Putamen (tissue), 1 donor: ENCODE measurements at regions not wholly inside any gene's neighbourhood (a gene's known extent, or its start where the extent isn't known, plus 50 kb on each side); places are given as distances from the start of the nearest gene placed in this dataset.
"Not testable (repeated sequence)": the region's sequence is repeated elsewhere in the genome, so short reads cannot be mapped to it uniquely, and the experiment has no call there.

Experiments used
- DNase-seq: peaks from one replicate; pipeline ENCODE4 v3.0.0-alpha.2; 2016; ENCODE audit warnings: low spot score

DNA sequence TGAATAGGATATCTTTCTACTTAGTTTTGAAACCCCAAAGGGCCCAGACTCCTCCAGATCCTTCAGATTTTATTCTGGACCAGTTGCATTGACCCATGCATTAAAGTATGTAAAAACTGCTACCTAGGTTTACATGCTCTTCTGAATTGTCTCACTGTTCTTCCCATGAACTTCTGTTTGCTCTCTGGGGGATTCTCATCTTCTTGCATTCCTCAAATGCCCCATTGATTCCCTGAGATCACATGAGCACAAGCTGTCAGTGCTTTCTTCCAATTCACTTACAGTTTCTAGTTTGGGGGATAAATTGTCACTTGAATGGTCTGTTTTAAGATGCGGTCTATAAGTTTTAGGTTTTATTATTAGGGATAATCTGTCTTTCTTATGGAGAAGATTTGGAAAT is 188.9 kb upstream of the KIF2B start:
- no peak for DNase-seq

DNA sequence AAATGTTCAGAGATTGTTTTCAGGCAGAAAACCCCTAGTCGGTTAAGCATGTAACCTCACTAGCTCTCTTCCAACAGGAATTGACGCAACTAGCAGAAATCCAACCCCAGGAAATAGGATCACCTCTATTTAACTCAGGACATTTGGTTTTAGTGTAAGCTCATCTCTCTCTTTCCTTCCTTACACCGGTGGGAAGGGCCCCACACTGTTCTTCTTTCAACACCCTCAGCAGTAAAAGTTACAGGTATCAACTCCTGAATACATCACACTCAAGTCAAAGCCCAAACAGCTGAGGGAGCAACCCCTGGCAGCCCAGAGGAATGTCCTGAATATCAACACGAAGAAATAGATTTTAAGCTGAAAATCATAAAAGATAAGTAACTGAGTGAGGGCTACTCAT is 191.2 kb upstream of the KIF2B start:
- DNase-seq, result no peak

- DNase-seq, result no peak
Observed at GRCh38 chr17:53630638-53631037, 192.1 kb upstream of the KIF2B start.

DNA sequence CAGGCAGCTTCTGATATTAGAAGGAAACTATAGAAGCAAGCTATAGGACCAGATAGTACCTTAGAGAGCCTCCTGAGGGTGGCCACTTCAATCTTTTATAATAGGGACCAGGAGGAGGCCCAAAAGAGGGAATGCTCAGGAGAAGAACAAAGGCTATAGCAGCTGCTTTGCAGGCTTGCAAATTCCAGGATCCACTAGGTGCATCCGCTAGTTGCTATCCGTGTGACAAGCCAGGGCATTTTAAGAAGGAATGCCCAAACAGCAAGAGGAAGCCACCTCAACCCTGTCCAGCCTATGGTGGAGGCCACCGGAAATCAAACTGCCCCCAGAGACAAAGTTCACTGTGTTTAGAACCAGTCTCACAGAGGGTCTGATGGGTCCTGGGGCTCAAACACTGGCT is 192.6 kb upstream of the KIF2B start:
- no peak for DNase-seq

DNA sequence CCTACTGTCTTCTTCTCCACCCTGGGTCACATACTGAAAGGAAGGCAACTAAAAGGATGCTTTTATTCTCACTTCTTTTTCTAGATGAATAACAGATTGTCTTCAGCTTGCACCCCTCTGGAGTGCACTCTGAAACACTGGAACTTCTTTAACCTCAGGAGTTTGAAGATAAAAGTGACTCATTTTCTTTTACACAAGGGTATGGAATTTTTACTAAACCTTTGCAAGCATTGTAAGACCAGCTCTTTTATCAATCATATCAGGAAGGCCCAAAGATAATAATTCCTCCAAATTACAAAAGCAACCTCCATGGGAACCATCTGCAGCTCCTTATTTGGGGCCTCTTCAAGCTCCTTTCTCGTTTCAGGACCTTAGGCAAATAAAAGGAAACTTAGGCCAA is 193.5 kb upstream of the KIF2B start:
- no peak for DNase-seq

DNA sequence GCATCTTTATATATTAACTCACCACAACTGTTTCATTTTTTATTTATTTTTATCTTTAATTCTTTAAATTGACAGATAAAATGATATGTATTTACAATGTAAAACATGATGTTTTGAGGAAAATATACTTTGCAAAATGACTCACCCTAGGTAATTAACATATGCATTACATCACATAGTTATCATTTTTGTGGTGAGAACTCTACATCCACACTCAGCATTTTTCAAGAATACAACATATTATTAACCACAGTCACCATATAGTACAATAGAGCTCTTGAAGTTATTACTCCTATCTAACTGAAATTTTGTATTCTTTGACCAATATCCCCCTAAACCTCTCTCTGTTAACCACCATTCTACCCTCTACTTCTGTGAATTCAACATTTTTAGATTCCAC is 194.7 kb upstream of the KIF2B start:
- no peak for DNase-seq

- DNase-seq, result no peak
Observed at GRCh38 chr17:53627511-53627910, 195.2 kb upstream of the KIF2B start.

DNA sequence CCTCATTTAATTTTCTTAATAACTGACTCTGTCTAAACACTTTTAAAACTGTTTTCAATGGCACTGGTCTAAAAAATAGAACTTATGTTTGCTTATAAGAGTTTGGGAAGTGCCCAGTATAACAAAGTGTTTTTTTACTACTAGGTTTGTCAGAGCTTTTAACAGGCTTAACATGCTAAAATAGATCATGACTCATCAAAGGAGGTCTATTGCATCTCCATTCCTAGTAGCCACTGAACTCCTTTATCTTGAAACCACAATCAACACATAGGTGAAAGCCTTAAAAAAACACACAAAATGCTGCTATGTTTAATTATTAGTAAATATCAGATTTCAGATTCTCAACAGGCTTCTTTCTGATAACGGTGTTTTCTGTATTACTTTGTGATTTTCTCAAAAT is 196.4 kb upstream of the KIF2B start:
- DNase-seq, result no peak

GRCh38 chr17:53619025-53619424 is 203.7 kb upstream of the KIF2B start:
- DNase-seq, result no peak

DNA sequence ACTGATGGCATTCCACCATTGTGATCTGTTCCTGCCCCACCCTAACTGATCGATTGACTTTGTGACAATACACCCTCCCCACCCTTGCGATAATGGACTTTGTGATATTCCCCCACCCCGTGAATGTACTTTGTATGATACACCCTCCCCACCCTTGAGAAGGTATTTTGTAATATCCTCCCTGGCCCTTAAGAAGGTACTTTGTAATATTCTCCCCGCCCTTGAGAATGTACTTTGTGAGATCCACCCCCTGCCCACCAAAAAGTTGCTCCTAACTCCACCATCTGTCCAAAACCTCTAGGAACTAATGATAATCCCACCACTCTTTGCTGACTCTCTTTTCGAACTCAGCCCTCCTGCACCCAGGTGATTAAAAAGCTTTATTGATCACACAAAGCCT is 214.5 kb upstream of the KIF2B start:
- not testable (repeated sequence) for DNase-seq

GRCh38 chr17:53607475-53607874 is 215.3 kb upstream of the KIF2B start:
- DNase-seq, result no peak

DNA sequence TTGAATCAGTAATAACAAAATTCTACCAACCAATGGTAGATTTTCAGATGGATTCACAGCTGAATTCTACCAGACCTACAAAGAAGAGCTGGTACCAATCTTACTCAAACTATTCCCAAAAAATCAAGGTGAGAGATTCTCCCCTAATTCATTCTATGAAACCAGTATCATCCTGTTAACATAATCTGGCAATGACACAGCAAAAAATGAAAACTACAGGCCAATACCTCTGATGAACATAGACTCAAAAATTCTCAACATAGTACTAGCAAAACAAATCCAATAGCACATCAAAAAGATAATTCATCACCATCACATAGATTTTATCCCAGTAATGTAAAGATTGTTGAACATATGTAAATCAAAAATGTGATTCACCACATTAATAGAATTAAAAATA is 234.4 kb upstream of the KIF2B start:
- no peak for DNase-seq

GRCh38 chr17:53574038-53574437 is 248.7 kb upstream of the KIF2B start:
- DNase-seq, result no peak

DNA sequence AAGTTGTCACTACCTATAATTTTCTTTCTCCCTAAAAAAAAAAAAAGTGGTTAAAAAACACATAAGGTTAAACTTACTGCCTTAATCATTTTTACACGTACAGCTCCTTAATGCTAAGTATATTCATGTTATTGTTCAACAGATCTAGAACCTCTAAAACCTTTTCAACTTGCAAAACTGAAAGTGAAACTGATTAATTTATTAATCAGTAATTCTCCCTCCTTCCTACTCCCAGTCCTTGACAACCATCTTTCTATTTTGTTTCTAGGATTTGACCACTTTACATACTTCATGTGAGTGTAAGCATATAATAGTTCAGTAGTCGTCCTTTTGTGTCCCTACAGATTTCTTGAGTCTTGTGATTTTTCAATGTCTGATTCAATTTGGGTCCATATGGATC is 251.4 kb upstream of the KIF2B start:
- DNase-seq, result no peak

GRCh38 chr17:53570731-53571130 is 252.0 kb upstream of the KIF2B start:
- no peak for DNase-seq

- no peak for DNase-seq
Observed at GRCh38 chr17:53560953-53561352, 261.8 kb upstream of the KIF2B start.

GRCh38 chr17:53548252-53548651 is 274.5 kb upstream of the KIF2B start:
- no peak for DNase-seq

DNA sequence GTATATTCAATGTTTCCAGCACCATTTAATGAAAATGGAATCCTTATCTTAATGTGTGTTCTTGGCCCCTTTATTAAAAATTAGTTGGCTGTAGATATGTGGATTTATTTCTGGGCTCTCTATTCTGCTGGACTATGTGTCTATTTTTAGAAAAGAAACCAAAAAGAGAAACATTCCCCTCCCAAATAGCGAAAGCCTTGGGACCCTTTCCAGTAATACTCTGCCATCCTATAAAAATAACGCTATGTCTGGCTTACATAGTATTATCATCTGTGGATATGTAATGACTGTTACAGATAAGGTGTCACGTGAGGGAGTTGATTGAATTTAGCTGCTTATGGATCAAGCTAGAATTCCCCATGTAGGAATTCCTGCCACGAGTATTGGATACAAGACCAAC is 279.3 kb upstream of the KIF2B start:
- no peak for DNase-seq

DNA sequence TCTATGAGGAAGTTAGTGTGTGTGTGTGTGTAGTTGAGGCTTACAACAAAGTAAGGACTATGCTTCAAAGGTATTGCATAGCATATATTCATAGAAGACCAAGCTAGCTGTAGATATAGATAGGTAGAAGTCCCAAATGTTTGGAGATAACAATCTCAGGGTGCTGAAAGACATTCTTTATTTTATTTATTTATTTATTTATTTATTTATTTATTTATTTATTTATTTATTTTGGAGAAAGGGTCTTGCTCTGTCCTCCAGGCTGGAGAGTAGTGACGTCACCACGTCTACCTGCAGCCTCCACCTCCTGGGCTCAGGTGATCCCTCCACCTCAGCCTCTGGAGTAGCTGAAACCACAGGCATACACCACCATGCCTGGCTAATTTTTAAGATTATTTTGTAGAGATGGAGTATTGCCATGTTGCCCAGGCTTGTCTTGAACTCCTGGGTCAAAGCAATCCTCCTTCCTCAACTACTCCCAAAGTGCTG is 284.6 kb upstream of the KIF2B start:
- no peak for DNase-seq

- no peak for DNase-seq
Observed at GRCh38 chr17:53527473-53527872, 295.3 kb upstream of the KIF2B start.

DNA sequence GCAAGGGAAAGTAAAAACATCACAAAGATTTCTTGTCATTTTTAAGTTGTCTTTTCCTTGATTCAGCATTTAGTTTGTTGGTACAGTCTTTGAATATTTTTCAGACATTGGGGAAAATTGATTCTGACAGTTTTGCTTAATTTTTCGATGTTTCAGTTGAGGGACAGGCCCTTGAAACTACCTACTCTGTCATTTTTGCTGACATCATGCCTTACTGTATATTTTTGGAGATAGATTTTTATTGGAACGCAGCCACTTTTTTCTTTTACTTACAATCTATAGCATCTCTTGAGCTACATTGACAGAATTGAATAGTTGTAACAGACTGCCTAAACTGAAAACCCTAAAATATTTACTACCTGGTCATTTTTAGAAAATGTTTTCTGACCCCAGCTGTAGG is 297.1 kb upstream of the KIF2B start:
- no peak for DNase-seq

DNA sequence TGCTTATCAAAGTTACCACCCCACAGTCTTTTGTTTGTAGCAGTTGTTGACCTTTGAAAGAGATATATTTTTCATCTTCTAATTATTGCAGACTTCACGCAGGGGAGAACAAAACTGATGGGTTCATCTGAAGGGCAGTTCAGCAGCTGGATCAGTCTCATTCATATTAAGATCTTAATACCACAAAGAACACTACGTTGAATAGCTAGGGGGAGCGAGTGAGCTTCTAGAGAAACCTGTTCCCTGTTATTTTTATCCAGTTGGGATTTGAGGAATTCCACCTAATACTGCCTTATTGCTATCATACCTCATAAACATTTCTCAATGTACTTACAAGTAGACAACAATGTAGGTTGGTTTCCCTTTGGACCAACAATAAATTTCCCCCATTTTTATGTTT is 306.1 kb upstream of the KIF2B start:
- DNase-seq, result no peak

DNA sequence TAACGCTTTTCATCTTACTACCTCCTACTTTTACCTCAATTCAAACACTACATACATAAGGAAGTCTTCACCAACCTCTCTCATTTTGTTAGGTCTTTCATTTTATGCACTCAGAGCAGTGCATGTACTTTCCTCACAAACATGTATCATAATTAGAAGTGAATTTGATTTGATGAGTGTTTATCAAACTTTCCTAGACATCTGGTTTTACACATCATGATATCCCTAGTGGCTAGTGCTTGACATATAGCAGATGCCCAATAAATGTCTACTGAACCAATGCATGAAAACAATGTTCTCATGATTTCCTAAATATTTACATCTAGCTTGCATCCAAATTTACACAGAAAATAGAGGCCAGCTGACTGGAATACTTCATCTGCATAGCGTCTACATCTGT is 323.4 kb upstream of the KIF2B start:
- no peak for DNase-seq

DNA sequence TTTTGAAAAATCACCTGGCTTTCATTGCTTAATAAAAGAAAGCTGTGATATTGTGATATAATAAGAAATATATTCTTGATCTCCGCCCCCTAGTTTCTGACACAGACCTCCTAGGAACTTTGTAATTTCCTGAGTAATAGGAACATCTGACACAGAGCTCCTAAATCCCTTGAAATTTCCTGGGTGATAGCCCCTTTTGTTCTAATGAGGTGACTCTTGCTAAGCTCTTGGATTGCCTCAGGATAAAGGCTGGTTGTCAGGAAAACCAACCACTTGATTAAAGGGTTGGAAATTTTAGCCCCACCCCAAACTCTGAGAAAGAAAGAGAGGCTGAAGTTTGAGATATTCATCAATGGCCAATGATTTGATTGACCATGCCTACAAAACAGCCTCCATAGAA is 326.4 kb upstream of the KIF2B start:
- DNase-seq, result no peak

- DNase-seq, result no peak
Observed at GRCh38 chr17:53492532-53492931, 330.2 kb upstream of the KIF2B start.
